HCT116 (cell line): ENCODE measurements at regions not wholly inside any gene's neighbourhood (a gene's known extent, or its start where the extent isn't known, plus 50 kb on each side); places are given as distances from the start of the nearest gene placed in this dataset.

ENCODE experiments used
- CTCF ChIP-seq, 3 experiments: fragments of 200-600 bp in 1 of 3; sonication (generic) in 1 of 3; IDR thresholded peaks in 2 of 3; conservative IDR thresholded peaks in 1 of 3; 2 replicates each; pipeline ENCODE4 v1.5.1; 2012 to 2017; ENCODE audit warnings: low read depth in 2 of 3, low read length in 2 of 3, antibody characterized with exemption in 1 of 3, borderline replicate concordance in 1 of 3, control low read depth in 1 of 3, mild to moderate bottlenecking in 1 of 3, mixed read lengths in 1 of 3, mixed run types in 1 of 3, moderate library complexity in 1 of 3; ENCODE audit not compliant: insufficient read depth in 1 of 3
- ZBTB33 ChIP-seq: IDR thresholded peaks from 2 replicates; pipeline ENCODE4 v1.6.1; 2011; ENCODE audit warnings: mild to moderate bottlenecking, low read length, moderate library complexity; ENCODE audit not compliant: insufficient replicate concordance; ENCODE audit errors: extremely low read depth
- ZFX ChIP-seq: fragments of 450-650 bp; IDR thresholded peaks from 2 replicates; pipeline ENCODE4 v1.6.1; 2017

DNA sequence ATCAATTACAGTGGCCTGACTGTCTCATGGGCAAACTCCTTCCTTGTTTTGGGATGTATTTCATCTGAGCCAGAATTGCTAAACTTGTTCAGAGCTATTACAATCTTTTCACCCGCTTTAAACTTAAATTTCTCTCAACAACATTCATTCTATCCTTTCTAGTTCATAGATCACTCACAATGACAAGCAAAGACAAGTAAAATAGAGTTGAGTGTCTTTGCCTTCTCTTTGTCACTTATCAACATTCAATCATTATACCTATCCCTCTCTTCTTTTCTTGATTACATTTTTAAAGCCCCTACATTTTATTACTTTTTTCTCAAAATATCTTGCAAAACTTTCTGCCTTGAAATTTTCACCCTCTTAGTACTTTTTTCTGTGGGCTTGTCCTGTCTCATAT lies 1113.1 kb downstream of the PCDH17 start:
- TF ChIP-seq CTCF (IDR thresholded peaks at IDR 0.05 in 2 of 3, conservative IDR thresholded peaks at IDR 0.05 in 1 of 3; ENCODE audit: borderline replicate concordance in 1 of 3, insufficient read depth in 1 of 3, low read depth in 2 of 3, low read length in 2 of 3) (no peak), ZBTB33 (no peak), ZFX (no peak)
